ENCODE measurements at regions not wholly inside any gene's neighbourhood (a gene's known extent, or its start where the extent isn't known, plus 50 kb on each side); places are given as distances from the start of the nearest gene placed in this dataset.

DNA sequence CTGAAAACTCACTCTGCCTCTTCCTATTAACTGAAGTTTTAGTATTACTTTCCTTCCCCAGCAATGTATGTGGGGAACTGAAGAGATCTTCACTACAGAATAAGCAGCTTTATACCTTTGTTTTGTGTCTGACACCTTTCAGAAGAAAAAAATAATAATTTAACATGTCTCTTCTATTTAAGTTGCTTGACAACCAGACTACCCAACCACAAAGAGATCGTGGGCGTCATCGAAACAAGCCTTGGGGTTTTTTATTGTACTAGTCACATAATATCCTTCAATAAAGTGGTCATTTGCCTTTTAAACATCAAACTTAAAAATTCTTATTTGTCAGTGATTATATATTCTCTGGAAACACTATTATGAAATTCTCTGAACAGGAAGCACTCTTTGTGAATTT lies 123.7 kb downstream of the CHD9NB start (continued):
- TF ChIP-seq, protein P1, sequence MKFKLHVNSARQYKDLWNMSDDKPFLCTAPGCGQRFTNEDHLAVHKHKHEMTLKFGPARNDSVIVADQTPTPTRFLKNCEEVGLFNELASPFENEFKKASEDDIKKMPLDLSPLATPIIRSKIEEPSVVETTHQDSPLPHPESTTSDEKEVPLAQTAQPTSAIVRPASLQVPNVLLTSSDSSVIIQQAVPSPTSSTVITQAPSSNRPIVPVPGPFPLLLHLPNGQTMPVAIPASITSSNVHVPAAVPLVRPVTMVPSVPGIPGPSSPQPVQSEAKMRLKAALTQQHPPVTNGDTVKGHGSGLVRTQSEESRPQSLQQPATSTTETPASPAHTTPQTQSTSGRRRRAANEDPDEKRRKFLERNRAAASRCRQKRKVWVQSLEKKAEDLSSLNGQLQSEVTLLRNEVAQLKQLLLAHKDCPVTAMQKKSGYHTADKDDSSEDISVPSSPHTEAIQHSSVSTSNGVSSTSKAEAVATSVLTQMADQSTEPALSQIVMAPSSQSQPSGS (IDR thresholded peaks at IDR 0.05; ENCODE audit: low read length), result no peak
- no peak for TF ChIP-seq RBBP5 (IDR thresholded peaks at IDR 0.05; ENCODE audit: borderline replicate concordance, low read depth, low read length)
